GF-D8 (cell line): ENCODE measurements at regions not wholly inside any gene's neighbourhood (a gene's known extent, or its start where the extent isn't known, plus 50 kb on each side); places are given as distances from the start of the nearest gene placed in this dataset.
"Not testable (repeated sequence)": the region's sequence is repeated elsewhere in the genome, so short reads cannot be mapped to it uniquely, and the experiment has no call there.

Experiments
- DNase-seq: peaks from one replicate; lab custom pipeline; 2025; lab: John Stamatoyannopoulos, UW

DNA sequence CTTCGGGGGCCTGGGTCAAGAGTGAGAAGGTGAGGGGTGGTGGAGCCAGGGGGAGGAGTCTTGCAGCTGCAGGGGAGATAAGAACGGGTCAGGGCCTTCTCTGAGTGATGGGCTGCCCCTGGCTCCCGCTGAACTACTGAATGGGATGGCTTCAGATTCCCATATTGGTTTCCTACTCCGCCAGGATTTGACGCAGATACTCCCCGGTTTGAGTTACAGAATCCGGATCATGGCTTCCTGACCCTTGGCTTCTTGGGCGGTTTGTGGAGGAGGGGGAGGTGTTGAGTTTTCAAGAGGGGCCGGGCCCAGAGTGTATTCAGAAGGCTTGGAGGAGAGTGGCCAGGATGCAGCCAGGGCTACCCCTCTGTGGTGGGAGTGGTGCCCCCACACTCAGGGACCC, 119.9 kb upstream of the ATP2B2 start:
- no peak for DNase-seq

DNA sequence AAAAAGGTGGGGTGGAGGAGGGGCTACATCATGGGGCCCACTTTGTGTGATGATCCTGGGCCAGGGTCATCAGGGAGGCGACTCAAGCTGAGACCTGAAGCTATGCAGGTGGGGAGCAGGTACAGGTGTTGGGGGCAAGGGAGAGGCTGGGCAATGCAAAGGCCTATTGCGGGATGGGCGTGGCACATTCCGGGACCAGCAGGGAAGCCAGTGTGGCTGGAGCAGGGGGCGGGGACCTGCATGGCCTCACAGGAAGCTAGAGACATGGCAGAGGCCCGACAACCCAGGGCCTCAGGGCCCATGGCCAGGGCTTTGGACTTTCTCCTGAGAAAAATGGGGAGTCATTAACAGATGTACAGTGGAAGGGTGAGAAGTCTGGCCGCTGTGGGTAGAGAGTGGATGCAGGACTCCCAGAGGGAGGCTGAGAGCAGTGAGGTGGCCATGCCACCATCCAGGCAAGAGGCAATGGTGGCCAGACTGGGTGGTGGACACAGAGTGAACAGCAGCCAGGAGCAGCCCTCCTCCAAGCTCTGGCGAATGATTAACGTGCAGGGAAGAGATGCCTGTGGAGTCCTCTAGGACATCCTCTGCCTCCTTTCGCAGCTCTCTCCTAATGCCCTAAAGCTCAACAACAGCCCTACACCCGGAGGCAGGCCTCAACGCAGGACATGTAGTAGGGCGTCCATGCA, 122.6 kb upstream of the ATP2B2 start:
- DNase-seq = no peak

DNA sequence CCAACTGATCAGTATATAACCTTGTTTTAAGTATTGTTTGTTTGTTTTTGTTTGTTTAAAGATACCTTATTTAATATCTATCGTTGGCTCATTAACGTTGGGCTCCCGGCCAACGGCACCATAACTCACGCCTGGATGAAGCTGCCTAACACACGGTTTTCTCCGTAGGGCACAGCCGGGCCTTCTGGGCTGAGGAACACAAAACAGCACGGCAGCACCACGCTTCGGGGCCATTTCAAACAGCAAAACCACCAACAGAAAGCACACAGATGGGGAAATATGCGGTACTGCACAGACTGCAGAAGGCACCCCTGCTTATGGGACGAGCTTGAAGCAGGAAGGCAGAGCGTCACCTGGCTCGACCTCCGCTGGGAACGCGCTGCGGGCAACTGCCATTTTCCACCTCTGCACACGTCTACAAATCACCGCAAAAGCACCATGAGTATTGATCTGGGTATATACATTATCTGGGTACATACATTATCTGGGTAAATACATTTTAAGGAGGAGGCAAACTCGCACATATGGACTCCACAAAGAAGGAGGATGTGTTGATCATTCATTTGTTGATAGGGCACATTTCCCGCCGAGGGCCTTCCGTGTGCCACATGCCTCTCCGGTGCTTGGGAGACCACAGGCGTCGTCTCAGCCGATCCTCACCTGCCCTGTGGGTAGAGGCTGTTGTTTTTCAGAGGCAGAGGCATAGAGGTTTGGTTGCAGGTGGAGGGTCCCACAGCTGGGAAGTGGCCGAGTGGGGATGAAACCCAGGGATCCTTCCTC, 123.7 kb upstream of the ATP2B2 start:
- DNase-seq = no peak

DNA sequence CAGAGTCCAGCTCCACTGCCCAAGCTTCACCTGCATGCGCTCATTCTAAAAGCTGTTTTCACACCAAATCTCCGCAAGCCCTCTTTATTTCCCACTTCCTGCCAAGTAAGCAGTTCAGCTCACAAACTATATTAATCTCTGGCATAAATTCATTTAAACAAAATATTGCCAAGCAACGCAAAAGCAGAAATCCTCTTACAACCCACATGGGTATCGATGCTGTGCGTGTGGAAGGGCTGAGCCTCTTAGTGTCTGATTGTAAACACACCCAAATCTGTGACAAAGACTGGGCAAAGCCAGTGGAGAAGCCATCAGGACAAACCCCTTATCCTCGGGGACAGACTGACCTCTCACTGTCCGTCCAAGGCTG, 124.3 kb upstream of the ATP2B2 start:
- DNase-seq = no peak

DNA sequence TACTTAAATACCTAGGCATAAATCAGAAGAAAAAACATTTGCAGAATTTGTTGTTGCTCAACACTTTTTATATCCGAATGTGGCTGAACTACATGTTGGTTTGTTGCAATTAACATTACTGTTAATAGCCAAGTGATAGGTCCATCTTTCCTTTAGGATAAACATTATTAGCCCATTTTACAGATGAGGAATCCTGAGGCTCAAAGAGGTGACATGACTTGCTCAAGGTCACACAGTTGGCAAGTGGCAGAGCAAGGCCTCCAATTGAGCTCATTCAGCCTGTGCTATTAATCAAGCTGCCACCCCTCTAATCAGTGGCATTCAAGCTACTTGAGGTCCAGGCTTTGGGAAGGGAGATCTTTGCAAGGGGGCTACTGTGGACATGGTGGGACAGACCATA, 125.8 kb upstream of the ATP2B2 start:
- DNase-seq = no peak

DNA sequence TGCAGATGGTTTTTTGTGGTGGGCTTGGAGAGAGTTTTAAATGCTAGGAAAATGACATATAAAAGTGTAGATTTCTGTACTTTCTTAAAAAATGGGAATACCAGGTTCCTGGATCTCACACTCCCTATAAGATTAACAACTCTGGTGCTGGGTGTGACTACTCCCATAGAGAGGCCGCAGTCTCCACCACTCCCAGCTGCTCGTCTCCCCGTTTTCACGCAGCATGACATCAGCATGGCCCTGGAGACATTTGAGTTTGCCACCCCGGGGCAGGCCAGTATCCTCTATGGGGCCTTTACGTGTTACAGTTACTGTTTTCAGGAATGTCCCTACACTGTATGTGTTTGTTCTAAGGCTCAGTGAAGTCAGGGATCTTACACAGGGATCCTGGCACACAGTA, 126.7 kb upstream of the ATP2B2 start:
- no peak for DNase-seq

DNA sequence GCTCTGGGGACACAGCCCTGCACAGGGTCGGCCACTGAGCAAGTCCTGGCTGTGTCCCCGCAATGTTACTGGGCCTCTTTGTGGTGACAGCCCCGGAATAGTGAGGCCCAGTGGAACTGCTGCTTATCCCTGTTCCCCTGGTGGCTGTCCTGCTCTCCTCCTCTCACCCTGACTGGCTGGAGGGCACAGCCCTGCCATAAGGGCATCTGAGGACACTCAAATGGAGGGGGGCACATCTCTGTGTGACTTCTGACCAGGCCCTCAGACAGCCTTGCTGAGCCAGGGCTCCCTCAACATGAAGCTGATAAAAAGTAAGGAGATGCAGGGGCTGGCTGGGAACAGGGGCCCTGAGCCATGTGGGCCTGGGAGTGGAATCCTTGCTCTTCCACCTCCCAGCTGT, 127.4 kb upstream of the ATP2B2 start:
- no peak for DNase-seq

DNA sequence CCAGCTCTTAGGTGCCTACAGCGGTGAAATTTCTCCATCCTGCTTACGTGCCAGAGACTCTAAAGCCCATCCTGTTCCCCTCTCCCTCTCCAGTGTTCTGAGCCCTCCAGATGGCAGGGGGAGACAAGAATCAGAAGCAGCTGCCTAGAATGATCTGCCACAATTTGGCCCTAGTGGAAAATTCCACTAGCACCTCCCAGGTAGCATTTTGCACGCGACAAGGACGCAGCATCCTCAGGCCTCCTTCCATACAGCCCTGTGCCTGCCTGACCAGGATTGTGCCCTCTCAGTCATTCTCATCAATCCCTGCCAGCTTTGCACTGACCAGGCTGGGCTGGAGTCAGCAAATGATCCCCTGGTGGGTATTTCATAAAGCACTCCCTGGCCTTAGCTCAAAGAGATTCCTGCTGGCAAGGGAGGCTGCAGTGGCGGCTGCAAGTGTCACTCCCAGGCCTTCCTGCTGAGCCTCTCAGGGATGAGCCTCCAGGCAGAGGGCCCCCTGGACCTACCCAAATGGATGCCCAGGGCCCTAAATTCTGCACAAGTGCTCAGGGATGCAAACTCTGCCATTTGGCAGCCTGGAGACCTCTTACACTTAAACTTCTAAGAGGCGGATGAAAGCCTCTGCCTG, 130.2 kb upstream of the ATP2B2 start:
- DNase-seq = no peak

DNA sequence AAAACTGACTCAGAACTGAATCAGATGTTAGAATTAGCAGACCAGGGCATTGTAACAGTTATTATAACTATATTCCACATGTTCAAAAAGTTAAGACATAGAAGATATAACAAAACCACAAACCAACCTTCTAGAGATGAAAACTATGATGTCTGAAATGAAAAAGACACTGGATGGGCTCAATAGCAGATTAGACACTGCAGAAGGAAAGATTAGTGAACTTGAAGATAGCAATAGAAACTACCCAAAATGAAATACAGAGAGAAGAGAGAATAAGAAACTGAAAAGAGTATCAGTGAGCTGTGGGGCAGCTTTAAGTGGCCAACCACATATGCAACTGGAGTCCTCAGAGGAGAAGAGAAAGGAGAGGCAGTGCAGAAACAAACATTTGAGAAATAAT, 132.0 kb upstream of the ATP2B2 start:
- no peak for DNase-seq

DNA sequence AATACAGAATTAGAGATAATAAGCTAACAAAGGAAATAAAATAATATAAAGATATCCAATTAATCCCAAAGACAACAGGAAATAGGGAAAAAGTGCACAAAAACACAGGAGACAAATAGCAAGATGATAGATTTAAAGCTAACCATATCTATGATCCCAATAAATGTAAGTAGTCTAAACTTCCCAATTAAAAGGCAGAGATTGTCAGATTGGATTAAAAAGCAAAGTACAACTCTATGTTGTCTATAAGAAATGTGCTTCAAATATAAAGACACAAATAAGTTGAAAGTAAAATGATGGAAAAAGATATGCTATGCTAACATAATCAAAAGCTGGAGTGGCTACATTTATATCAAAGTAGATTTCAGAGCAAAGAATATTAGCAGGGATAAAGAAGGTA, 133.1 kb upstream of the ATP2B2 start:
- DNase-seq = no peak

DNA sequence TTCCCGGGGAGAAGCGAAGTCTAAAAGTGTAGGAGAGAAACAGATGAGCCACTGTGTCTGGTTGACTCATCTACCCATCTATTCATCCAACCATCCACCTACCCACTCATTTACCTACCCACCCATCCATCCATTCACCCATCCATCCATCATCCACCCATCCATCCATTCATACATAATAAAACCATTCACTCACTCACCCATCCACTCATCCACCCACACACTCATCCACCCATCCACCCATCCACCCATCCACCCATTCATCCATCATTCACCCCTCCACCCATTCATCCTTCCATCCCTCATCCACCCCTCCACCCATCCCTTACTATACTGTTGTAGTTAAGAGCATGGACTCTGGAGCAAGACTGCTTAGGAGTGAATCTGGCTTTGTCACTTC, 136.4 kb upstream of the ATP2B2 start:
- DNase-seq = no peak

DNA sequence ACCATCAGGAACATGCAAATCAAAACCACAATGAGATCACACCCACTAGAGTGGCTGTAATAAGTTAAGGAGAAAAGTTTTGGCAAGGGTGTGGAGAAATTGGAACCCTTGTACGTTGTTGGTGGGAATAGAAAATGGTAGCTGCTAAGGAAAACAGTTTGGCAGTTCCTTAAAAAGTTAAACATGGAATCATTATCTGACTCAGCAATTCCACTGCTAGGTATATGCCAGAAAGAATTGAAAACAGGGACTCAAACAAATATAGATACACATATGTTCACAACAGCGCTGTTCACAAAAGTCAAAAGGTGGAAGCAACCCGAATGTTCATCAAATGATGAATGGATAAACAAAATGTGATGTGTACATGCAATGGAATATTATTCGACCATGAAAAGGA, 138.8 kb upstream of the ATP2B2 start:
- DNase-seq = no peak

DNA sequence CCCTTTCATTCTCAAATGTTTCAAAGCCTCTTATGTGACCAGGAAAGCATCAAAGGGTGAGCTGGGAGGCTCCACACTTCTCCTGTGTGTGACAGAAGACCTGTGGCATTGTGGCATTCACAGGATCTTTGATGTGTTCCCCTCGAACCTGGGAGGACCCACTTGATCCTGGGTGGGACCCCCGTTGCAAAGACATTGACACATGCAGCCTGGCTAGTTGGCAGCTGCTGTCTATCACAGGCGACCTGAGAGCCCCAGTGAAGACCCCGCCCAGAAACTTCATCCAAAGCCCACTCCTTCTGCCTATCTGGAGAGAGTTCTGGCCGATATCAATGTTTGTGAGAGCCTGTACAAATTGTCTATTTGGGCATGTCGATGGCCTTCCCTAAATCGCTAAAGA, 140.4 kb upstream of the ATP2B2 start:
- no peak for DNase-seq

DNA sequence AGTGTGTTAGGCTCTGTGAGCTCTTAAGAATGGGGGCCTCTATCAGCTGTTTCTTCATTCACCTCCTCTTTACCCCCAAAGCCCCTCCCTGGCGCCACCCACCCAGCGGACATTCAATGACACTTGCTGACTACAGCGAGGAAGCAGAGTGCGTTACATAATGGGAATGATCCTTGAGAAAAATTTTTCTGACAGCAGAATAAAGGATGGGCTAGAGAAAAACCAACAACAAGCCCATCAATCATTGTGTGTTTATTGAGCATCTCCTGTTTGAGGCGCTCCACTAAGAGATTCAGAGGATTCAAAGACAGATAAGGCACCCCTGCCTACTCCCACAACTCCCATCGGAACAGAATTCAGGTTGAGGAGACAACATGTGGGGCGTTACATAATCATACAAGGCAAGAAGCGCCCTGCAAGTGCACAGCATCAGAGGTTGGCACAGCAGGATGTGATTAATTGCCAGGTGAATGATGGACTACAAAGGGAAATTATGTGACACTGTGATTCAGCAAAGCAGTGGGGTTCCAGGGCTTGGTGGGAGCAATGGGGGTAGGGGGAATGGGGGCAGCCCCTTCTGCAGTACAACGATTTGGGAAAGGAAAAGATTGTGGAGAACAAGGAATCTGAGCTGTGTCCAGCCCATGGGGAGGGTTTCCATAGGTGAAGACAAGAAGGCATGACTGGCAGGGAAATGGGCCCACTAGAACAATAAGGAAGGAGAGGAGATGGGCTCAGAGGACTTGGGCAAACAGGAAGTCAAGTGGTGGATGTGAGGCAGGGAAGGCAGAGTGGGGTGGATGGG, 141.3 kb upstream of the ATP2B2 start:
- DNase-seq = no peak

DNA sequence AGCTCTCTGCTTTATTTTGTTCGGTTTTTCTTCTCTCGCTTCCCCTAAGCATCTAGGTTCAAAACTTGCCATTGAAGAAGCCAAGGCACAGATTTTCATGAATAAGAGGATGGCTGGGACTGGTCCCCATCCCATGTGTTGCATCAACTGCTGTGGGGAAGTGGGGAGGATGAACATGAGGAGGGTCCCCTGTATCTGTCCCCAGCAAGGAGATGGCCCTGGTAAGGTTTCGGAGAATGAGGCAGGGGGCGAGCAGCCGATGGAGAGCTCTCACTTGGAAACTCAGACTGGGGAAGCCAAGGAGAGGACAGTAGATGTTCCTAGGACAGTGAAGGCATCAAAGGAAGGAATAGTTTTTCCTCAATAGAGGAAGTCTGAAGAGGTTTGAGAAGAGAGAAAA, 142.0 kb upstream of the ATP2B2 start:
- no peak for DNase-seq

DNA sequence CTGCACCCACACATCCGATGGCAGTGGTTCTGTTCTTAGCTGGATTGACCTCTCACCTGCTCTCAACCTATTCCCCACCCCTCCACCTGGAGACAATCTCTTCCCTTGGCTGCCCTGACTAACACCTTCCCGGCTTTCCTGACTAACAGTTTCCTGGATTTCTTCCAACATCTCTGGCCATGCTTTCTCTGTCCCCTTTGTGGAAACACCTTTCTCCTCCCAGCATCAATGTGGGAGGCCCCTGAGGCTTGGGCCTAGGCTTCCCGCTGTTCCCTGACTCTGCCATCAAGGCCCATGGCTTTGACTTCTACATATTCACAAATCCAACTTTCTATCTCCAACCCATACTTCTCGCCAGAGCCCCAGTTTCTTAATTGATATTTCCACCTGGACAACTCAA, 142.8 kb upstream of the ATP2B2 start:
- DNase-seq = no peak

DNA sequence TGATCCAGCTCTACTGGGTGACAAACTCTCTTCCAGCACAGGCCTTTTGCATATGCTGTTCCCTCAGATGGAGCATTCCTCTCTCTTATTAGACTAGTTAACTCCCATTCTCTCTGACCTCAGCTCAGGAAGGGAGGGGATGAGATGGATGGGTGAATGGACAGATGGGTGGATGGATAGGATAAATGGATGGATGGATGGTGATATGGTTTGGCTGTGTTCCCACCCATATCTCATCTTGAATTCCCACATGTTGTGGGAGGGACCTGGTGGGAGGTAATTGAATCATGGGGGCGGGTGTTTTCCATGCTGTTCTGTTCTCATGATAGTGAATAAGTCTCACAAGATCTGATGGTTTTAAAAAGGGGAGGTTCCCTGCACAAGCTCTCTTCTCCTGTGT, 144.1 kb upstream of the ATP2B2 start:
- DNase-seq = not testable (repeated sequence)

DNA sequence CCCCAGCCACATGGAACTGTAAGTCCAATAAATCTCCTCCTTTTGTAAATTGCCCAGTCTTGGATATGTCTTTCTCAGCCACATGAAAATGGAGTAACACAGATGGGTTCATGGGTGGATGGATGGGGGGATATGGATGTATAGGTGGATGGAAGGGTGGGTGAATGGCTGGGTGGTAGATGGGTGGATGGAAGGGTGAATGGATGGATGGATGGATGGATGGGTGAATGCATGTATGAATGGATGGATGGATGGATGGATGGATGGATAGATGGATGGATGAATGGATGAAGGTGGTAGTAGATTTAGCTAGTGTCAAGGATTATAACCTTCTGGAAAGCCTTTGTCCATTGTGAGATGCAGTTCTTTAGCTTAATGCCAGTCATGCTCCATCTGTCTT, 146.1 kb upstream of the ATP2B2 start:
- DNase-seq = no peak

DNA sequence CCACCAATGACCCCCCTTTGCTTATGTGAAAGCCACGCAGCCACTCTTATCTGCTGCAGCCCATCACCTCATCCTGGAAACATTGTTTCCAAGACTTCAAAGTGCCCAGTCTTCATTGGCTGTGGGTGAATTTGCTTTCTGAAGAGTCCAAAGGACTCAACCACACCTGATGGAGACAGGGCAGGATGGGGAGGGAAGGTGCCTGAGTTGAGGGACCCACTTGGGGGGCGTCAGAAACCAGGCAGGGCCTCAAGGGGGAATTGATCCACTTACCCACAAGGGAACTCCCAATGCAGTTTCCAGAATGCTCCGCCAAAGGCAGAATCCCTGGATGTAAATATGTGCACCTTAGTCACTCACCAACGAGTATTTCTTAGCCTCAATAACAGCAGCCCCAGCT, 147.9 kb upstream of the ATP2B2 start:
- DNase-seq = no peak

DNA sequence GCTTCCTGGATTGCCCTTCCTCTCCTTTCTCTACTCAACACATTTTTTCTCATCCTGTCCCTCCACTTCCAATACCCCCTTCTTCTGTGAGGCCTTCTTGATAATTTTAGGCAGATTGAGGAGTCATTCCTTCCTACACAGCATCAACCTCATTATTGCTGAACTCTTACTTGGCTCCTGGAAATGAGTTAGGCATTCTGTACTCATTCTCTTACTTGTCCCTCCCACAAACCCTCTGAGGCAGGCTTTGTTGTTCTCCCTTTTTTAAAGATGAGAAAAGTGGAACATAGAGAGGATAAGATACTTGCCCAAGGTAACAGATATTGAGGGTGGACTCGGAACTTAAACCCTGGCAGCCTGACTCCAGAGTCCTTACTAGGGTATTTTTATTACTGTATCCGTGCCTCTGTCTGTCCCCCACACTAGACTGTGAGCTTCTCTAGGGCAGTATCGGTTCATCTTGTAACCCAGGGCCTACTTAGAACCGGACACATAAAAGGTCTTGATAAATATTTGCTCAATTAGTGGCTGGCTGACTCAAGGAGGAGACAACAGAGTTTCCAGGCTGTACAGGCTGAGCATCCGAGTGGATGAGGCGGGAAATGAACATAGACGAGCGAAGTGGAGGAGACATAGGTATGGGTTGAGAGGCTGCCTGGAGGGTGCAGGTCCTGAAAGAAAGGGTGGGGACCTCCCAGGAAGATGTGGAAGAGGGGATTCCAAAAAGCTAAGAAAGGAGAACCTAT, 148.7 kb upstream of the ATP2B2 start:
- no peak for DNase-seq

DNA sequence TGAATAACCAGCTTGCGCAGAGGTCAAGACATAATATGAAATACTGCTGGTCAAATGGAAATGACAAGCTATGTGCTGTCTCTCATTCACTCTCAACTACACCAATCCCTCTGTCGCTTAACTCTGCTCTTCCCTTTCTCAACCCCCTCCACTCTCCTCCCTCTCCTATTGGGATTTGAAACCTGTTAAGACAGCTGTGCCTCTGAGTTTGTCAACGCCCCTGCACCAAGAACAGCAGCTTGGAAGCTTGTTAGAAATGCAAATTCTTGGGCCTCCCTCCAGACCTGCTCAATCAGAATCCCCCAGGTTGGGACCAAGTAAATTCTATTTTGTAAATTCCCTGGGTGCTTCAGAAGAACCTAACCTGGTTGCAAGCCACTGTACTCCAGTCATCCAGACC, 149.7 kb upstream of the ATP2B2 start:
- no peak for DNase-seq

DNA sequence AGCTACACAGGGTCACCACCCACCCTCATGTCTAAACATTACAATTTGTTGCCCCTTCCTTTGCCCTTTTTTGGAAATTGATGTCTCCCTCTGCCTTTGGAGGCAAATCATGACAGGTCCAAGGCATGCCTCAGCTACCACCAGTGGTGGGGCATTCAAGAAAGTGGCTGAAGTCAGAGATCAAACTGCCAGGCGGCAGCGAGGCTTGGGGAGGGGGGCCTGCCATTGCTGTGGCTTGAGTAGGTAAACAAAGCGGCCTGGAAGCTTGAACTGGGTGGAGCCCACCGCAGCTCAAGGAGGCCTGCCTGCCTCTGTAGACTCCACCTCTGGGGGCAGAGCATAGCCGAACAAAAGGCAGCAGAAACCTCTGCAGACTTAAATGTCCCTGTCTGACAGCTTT, 152.0 kb upstream of the ATP2B2 start:
- DNase-seq = not testable (repeated sequence)
